Ectodermal cell (in vitro differentiated cells): ENCODE measurements at regions not wholly inside any gene's neighbourhood (a gene's known extent, or its start where the extent isn't known, plus 50 kb on each side); places are given as distances from the start of the nearest gene placed in this dataset.

Experiments used
- H3K27ac ChIP-seq: 2 replicates; pipeline ENCODE4 v1.7.0; 2013; ENCODE audit warnings: mild to moderate bottlenecking, low read depth, low read length; ENCODE audit not compliant: insufficient read depth, poor library complexity, severe bottlenecking
- H3K27me3 ChIP-seq: 2 replicates; pipeline ENCODE4 v1.7.0; 2013; ENCODE audit warnings: mild to moderate bottlenecking, low read length; ENCODE audit not compliant: insufficient read depth, control insufficient read depth, poor library complexity, severe bottlenecking
- H3K36me3 ChIP-seq: one replicate; pipeline ENCODE4 v1.7.0; 2013; ENCODE audit warnings: low read length; ENCODE audit not compliant: control insufficient read depth, insufficient read depth
- H3K4me1 ChIP-seq: one replicate; pipeline ENCODE4 v1.7.0; 2013; ENCODE audit warnings: low read length; ENCODE audit not compliant: control insufficient read depth, insufficient read depth
- H3K4me3 ChIP-seq: 2 replicates; pipeline ENCODE4 v1.7.0; 2013; ENCODE audit warnings: low read depth, low read length, control low read depth; ENCODE audit not compliant: insufficient read depth
- H3K9me3 ChIP-seq: 2 replicates; pipeline ENCODE4 v1.7.0; 2013; ENCODE audit warnings: mild to moderate bottlenecking, low read length, moderate library complexity; ENCODE audit not compliant: control insufficient read depth
- WGBS, 2 experiments: methylation state at CpG; one replicate each; pipeline ENCODE4 v1.1.7; 2013; ENCODE audit warnings: missing lambda C conversion rate in 2 of 2; 5-methylcytosine and 5-hydroxymethylcytosine counted together

GRCh38 chr4:26001816-26002215 lies 87.8 kb downstream of the SMIM20 start:
- H3K36me3 ChIP-seq = no peaks in the 10 kb centered on the region
- H3K27ac ChIP-seq = no peak overlapping the region
- H3K27me3 ChIP-seq = no peaks in the 10 kb centered on the region
- no peaks in the 10 kb centered on the region for H3K9me3 ChIP-seq
- H3K4me1 ChIP-seq = no peaks in the 10 kb centered on the region
- WGBS, 2 experiments = 87 to 96% methylated on average over 2 of the region's 2 CpGs
- H3K4me3 ChIP-seq = no peak overlapping the region

- 92 to 94% methylated on average over 2 of the region's 2 CpGs for WGBS, 2 experiments
- Histone ChIP-seq H3K27ac (no peak overlapping the region), H3K4me3 (no peak overlapping the region), H3K4me1 (no peaks in the 10 kb centered on the region), H3K36me3 (no peaks in the 10 kb centered on the region), H3K9me3 (no peaks in the 10 kb centered on the region), H3K27me3 (no peaks in the 10 kb centered on the region)
Observed at GRCh38 chr4:26003056-26003455, 89.0 kb downstream of the SMIM20 start.

DNA sequence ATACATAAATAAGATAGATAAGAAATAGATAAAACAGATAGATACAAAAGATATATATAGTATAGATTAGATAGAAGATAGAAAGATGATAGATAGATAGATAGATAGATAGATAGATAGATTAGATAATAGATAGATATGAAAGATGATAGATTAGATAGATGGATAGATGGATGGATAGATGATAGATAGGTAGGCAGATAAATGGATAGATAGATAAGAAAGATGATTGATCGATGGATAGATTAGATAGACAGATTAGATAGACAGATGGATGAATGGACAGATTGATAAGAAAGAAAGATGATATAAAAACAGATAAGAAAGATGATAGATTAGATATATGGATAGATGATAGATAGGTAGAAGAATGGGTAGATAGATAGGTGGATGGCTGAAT lies 90.3 kb downstream of the SMIM20 start:
- H3K9me3 ChIP-seq = no peaks in the 10 kb centered on the region
- 89 to 90% methylated on average over 1 of the region's 1 CpG for WGBS, 2 experiments
- no peak overlapping the region for H3K27ac ChIP-seq
- no peaks in the 10 kb centered on the region for H3K27me3 ChIP-seq
- H3K36me3 ChIP-seq = no peaks in the 10 kb centered on the region
- H3K4me3 ChIP-seq = no peak overlapping the region
- no peaks in the 10 kb centered on the region for H3K4me1 ChIP-seq

GRCh38 chr4:26005764-26006163 lies 91.7 kb downstream of the SMIM20 start:
- Histone ChIP-seq H3K27me3 (no peaks in the 10 kb centered on the region), H3K9me3 (no peaks in the 10 kb centered on the region), H3K27ac (no peak overlapping the region), H3K4me1 (no peaks in the 10 kb centered on the region), H3K4me3 (no peak overlapping the region), H3K36me3 (no peaks in the 10 kb centered on the region)
- WGBS, 2 experiments = 92 to 93% methylated on average over 4 of the region's 4 CpGs

- H3K4me3 ChIP-seq = no peak overlapping the region
- no peaks in the 10 kb centered on the region for H3K4me1 ChIP-seq
- no peaks in the 10 kb centered on the region for H3K27me3 ChIP-seq
- WGBS, 2 experiments = 0% methylated on average over 1 of the region's 1 CpG
- H3K9me3 ChIP-seq = no peaks in the 10 kb centered on the region
- no peak overlapping the region for H3K27ac ChIP-seq
- H3K36me3 ChIP-seq = no peaks in the 10 kb centered on the region
Observed at GRCh38 chr4:26008737-26009136, 94.7 kb downstream of the SMIM20 start.

DNA sequence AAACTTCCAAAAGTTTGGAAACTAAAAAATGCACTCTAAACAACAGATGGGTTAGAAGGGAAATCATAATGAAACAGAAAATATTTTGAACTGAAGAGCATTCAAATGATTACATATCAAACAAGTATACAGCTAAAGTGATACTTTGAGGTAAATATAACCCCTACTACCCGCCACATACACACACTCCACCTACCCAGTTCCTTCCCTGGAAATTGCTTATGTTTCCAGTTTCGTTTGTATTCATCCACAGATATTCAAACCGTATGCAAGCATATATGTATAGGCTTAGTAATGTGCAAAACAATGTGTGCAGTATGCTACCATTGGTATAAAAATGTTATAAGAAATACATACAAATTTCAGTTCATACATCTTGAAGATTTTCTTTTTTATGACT lies 95.5 kb downstream of the SMIM20 start:
- Histone ChIP-seq H3K4me3 (no peak overlapping the region), H3K4me1 (no peaks in the 10 kb centered on the region), H3K27ac (no peak overlapping the region), H3K36me3 (no peaks in the 10 kb centered on the region), H3K27me3 (no peaks in the 10 kb centered on the region), H3K9me3 (no peaks in the 10 kb centered on the region)
- 80 to 100% methylated on average over 1 to 2 of the region's 3 CpGs for WGBS, 2 experiments

DNA sequence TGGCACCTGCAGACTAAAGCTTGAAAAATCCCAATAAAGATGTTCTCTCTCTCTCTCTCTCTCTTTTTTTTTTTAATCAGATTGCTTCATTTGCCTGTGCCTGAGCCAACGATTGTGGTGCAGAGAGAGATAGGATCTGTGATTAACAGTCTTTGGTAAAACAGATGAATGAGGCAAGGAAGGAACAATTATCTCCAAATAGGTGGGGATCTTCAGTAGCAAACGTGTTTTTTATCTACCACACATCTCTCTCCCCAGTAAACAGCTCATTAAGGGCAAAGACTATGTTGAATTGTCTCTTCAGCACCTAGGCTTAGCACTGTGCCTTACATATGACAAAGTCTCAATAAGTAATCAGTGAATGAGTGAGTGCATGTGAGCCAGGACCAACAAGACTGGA lies 96.3 kb downstream of the SMIM20 start:
- Histone ChIP-seq H3K4me3 (no peak overlapping the region), H3K27me3 (no peaks in the 10 kb centered on the region), H3K4me1 (no peaks in the 10 kb centered on the region), H3K27ac (no peak overlapping the region), H3K9me3 (no peaks in the 10 kb centered on the region), H3K36me3 (no peaks in the 10 kb centered on the region)
- 83 to 84% methylated on average over 2 of the region's 2 CpGs for WGBS, 2 experiments

DNA sequence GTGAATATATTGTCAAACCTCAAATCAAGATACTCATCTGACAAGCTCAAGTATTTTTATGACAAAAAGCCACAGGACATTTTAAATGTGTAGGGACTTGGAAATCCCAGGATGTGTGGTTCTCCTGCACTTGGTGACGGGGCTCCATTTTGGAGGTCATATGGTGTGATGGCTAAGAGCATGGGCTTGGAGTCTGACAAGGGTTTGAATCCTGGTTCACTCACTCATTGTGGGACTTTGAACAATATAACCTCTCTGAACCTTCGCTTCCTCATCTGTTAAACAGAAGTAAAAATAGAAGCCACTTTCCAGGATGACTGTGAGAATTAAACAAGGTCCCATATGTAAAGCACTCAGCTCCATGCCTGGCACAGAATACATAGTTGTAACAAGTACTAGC lies 99.6 kb downstream of the SMIM20 start:
- H3K9me3 ChIP-seq = no peaks in the 10 kb centered on the region
- no peak overlapping the region for H3K4me3 ChIP-seq
- no peaks in the 10 kb centered on the region for H3K4me1 ChIP-seq
- no peaks in the 10 kb centered on the region for H3K36me3 ChIP-seq
- no peaks in the 10 kb centered on the region for H3K27me3 ChIP-seq
- no peak overlapping the region for H3K27ac ChIP-seq
- 0 to 2% methylated on average over 2 of the region's 2 CpGs for WGBS, 2 experiments

- H3K4me3 ChIP-seq = no peak overlapping the region
- no peaks in the 10 kb centered on the region for H3K36me3 ChIP-seq
- H3K9me3 ChIP-seq = no peaks in the 10 kb centered on the region
- H3K27ac ChIP-seq = no peak overlapping the region
- H3K4me1 ChIP-seq = no peaks in the 10 kb centered on the region
- H3K27me3 ChIP-seq = no peaks in the 10 kb centered on the region
- WGBS, 2 experiments = 87 to 93% methylated on average over 7 of the region's 7 CpGs
Observed at GRCh38 chr4:26015133-26015651, 101.2 kb downstream of the SMIM20 start.

DNA sequence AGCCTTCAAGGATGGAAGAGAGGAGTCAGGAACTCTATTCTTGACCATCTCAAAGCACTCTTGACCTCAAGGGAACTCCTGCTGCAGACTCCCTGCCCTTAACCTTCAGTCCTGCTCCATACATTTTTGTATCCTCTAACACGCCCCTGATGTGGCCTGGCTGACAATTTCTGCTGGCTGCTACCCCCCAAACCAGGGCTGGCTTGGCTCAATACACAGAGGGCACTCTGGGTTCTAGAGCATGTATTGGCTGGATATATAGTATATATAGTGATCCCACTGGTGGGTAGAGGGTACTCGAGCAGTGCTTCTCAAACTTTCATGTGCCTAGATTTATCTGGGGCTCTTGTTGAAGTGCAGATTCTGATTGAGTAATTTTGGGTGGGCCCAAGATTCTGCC lies 101.9 kb downstream of the SMIM20 start:
- 93 to 95% methylated on average over 2 of the region's 2 CpGs for WGBS, 2 experiments
- H3K27me3 ChIP-seq = no peaks in the 10 kb centered on the region
- no peak overlapping the region for H3K27ac ChIP-seq
- no peak overlapping the region for H3K4me3 ChIP-seq
- no peaks in the 10 kb centered on the region for H3K36me3 ChIP-seq
- no peaks in the 10 kb centered on the region for H3K9me3 ChIP-seq
- H3K4me1 ChIP-seq = no peaks in the 10 kb centered on the region

- no peaks in the 10 kb centered on the region for H3K4me1 ChIP-seq
- no peak overlapping the region for H3K4me3 ChIP-seq
- 84 to 85% methylated on average over 4 of the region's 4 CpGs for WGBS, 2 experiments
- no peaks in the 10 kb centered on the region for H3K27me3 ChIP-seq
- no peaks in the 10 kb centered on the region for H3K9me3 ChIP-seq
- H3K27ac ChIP-seq = no peak overlapping the region
- H3K36me3 ChIP-seq = no peaks in the 10 kb centered on the region
Observed at GRCh38 chr4:26017531-26017930, 103.5 kb downstream of the SMIM20 start.
